Vagina (tissue), 2 donors: ENCODE measurements at regions not wholly inside any gene's neighbourhood (a gene's known extent, or its start where the extent isn't known, plus 50 kb on each side); places are given as distances from the start of the nearest gene placed in this dataset.

ENCODE experiments used
- DNase-seq, 2 donors: peaks; one replicate each; pipeline ENCODE4 v3.0.0-alpha.2; 2017; ENCODE audit errors: extremely low spot score in 2 of 2
- H3K27ac ChIP-seq: fragments of 200-600 bp; sonication (generic); one replicate; pipeline ENCODE4 v1.5.1; 2019
- H3K27me3 ChIP-seq: fragments of 200-600 bp; sonication (generic); one replicate; pipeline ENCODE4 v1.5.1; 2019
- H3K36me3 ChIP-seq, 2 donors: fragments of 200-600 bp; sonication (generic); one replicate each; pipeline ENCODE4 v1.5.1; 2017 to 2019
- H3K4me1 ChIP-seq: fragments of 200-600 bp; sonication (generic); one replicate; pipeline ENCODE4 v1.5.1; 2019
- H3K4me3 ChIP-seq, 2 donors: fragments of 200-600 bp; sonication (generic); 1 replicate in 1 of 2; 2 replicates in 1 of 2; pipeline ENCODE4 v1.5.1; 2016 to 2019
- H3K9me3 ChIP-seq: fragments of 200-600 bp; sonication (generic); one replicate; pipeline ENCODE4 v1.5.1; 2019
- POLR2A ChIP-seq, 2 donors: fragments of 450-650 bp; IDR thresholded peaks; one replicate each; pipeline ENCODE4 v1.6.1; 2017; ENCODE audit warnings: antibody characterized with exemption in 2 of 2, mild to moderate bottlenecking in 2 of 2, moderate library complexity in 2 of 2
- POLR2AphosphoS5 ChIP-seq, 2 donors: sonication (generic); formaldehyde crosslinking; IDR thresholded peaks; one replicate each; pipeline ENCODE4 v1.9.0; 2017; ENCODE audit warnings: antibody characterized with exemption in 2 of 2, mild to moderate bottlenecking in 2 of 2, low read depth in 1 of 2; ENCODE audit not compliant: insufficient read depth in 1 of 2
- intact Hi-C: fragments of 100-400 bp; cut with DNase I; formaldehyde crosslinking; loops from one replicate; pipeline ENCODE4 v1.15.1; 2023
- TF ChIP-seq, protein P1 (sequence below), 3 experiments: fragments of 450-650 bp in 2 of 3; fragments of 200-600 bp in 1 of 3; sonication (generic) in 1 of 3; IDR thresholded peaks; one replicate each; pipeline ENCODE4 v1.5.1; 2017 to 2019; ENCODE audit warnings: antibody characterized with exemption in 3 of 3, mild to moderate bottlenecking in 2 of 3, moderate library complexity in 2 of 3

DNA sequence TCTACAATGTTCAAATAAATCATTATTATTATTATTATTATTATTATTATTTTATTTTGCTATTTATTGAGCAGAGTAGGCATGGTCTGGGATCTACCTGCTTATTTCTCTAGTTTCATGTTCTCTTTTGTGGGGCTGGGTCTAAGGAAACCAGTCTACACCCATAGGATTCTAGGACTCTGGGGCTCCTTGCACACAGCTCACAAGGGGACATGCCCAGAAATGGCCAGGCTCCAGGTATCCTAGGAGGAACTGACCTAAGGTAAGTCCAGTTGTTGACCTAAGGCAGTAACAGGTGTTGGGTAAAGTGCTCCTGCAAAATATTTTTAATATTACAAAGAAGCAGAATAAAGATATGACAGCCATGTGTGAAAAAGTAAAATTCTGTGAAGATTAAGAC, 149.6 kb upstream of the TBL1XR1 start:
- H3K27ac ChIP-seq, result no peak overlapping the region
- no peak overlapping the region for H3K4me3 ChIP-seq
- peaks cover 18% of the 10 kb centered on the region for H3K4me1 ChIP-seq
- intact Hi-C loops, result no loop called here
- no peaks in the 10 kb centered on the region for H3K36me3 ChIP-seq
- TF ChIP-seq, protein P1, sequence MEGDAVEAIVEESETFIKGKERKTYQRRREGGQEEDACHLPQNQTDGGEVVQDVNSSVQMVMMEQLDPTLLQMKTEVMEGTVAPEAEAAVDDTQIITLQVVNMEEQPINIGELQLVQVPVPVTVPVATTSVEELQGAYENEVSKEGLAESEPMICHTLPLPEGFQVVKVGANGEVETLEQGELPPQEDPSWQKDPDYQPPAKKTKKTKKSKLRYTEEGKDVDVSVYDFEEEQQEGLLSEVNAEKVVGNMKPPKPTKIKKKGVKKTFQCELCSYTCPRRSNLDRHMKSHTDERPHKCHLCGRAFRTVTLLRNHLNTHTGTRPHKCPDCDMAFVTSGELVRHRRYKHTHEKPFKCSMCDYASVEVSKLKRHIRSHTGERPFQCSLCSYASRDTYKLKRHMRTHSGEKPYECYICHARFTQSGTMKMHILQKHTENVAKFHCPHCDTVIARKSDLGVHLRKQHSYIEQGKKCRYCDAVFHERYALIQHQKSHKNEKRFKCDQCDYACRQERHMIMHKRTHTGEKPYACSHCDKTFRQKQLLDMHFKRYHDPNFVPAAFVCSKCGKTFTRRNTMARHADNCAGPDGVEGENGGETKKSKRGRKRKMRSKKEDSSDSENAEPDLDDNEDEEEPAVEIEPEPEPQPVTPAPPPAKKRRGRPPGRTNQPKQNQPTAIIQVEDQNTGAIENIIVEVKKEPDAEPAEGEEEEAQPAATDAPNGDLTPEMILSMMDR (IDR thresholded peaks at IDR 0.05), result no peak
- TF ChIP-seq POLR2AphosphoS5 (IDR thresholded peaks at IDR 0.05; ENCODE audit: insufficient read depth in 1 of 2, low read depth in 1 of 2) (no peak), POLR2A (IDR thresholded peaks at IDR 0.05) (no peak)
- H3K27me3 ChIP-seq, result no peaks in the 10 kb centered on the region
- DNase-seq, result no peak
- H3K9me3 ChIP-seq, result no peaks in the 10 kb centered on the region

GRCh38 chr3:177347611-177348010, 150.3 kb upstream of the TBL1XR1 start:
- Histone ChIP-seq H3K4me3 (no peak overlapping the region), H3K9me3 (no peaks in the 10 kb centered on the region), H3K27ac (no peak overlapping the region), H3K36me3 (no peaks in the 10 kb centered on the region), H3K4me1 (peaks cover 18% of the 10 kb centered on the region), H3K27me3 (no peaks in the 10 kb centered on the region)
- TF ChIP-seq POLR2AphosphoS5 (IDR thresholded peaks at IDR 0.05; ENCODE audit: insufficient read depth in 1 of 2, low read depth in 1 of 2), result no peak
- no peak for TF ChIP-seq POLR2A (IDR thresholded peaks at IDR 0.05)
- TF ChIP-seq, protein P1 (IDR thresholded peaks at IDR 0.05), result no peak
- DNase-seq, result no peak
- intact Hi-C loops, result no loop called here

GRCh38 chr3:177348974-177349373, 151.7 kb upstream of the TBL1XR1 start:
- no peak for TF ChIP-seq POLR2A (IDR thresholded peaks at IDR 0.05)
- TF ChIP-seq, protein P1 (IDR thresholded peaks at IDR 0.05), result no peak
- no peak for TF ChIP-seq POLR2AphosphoS5 (IDR thresholded peaks at IDR 0.05; ENCODE audit: insufficient read depth in 1 of 2, low read depth in 1 of 2)
- no peak overlapping the region for H3K27ac ChIP-seq
- no peaks in the 10 kb centered on the region for H3K27me3 ChIP-seq
- DNase-seq, result no peak
- peaks cover 18% of the 10 kb centered on the region for H3K4me1 ChIP-seq
- no peaks in the 10 kb centered on the region for H3K36me3 ChIP-seq
- intact Hi-C loops, result no loop called here
- H3K9me3 ChIP-seq, result no peaks in the 10 kb centered on the region
- H3K4me3 ChIP-seq, result no peak overlapping the region

- DNase-seq, result no peak
- peaks cover 18% of the 10 kb centered on the region for H3K4me1 ChIP-seq
- H3K27me3 ChIP-seq, result no peaks in the 10 kb centered on the region
- no peaks in the 10 kb centered on the region for H3K9me3 ChIP-seq
- no peak overlapping the region for H3K4me3 ChIP-seq
- TF ChIP-seq POLR2A (IDR thresholded peaks at IDR 0.05) (no peak), POLR2AphosphoS5 (IDR thresholded peaks at IDR 0.05; ENCODE audit: insufficient read depth in 1 of 2, low read depth in 1 of 2) (no peak)
- TF ChIP-seq, protein P1 (IDR thresholded peaks at IDR 0.05), result no peak
- H3K36me3 ChIP-seq, result no peaks in the 10 kb centered on the region
- no peak overlapping the region for H3K27ac ChIP-seq
- intact Hi-C loops, result no loop called here
Observed at GRCh38 chr3:177349384-177349783, 152.1 kb upstream of the TBL1XR1 start.

DNA sequence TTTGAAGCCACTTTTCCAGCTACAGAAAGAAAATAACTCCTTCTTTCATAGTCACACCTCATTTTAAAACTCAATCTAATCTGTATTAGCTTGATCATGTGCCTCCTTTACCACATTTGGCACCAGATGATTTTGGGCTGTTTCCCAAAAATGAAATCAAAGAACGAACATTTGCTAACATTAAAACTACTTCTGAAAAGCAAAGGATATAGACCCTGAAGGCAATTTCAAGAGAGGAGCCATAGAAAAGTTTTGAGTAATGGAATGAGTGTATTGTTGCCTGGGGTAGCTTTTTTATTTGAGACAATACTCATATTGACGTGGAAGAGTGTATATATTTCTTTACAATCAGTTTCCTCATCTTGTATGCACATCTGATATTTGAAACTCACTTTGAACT, 152.8 kb upstream of the TBL1XR1 start:
- Histone ChIP-seq H3K9me3 (no peaks in the 10 kb centered on the region), H3K4me3 (no peak overlapping the region), H3K36me3 (no peaks in the 10 kb centered on the region), H3K4me1 (peaks cover 12% of the 10 kb centered on the region), H3K27me3 (no peaks in the 10 kb centered on the region), H3K27ac (no peak overlapping the region)
- intact Hi-C loops, result no loop called here
- no peak for TF ChIP-seq POLR2A (IDR thresholded peaks at IDR 0.05)
- TF ChIP-seq, protein P1 (IDR thresholded peaks at IDR 0.05), result no peak
- DNase-seq, result no peak
